ENCODE measurements at regions not wholly inside any gene's neighbourhood (a gene's known extent, or its start where the extent isn't known, plus 50 kb on each side); places are given as distances from the start of the nearest gene placed in this dataset.
"Not testable (repeated sequence)": the region's sequence is repeated elsewhere in the genome, so short reads cannot be mapped to it uniquely, and the experiment has no call there.

DNA sequence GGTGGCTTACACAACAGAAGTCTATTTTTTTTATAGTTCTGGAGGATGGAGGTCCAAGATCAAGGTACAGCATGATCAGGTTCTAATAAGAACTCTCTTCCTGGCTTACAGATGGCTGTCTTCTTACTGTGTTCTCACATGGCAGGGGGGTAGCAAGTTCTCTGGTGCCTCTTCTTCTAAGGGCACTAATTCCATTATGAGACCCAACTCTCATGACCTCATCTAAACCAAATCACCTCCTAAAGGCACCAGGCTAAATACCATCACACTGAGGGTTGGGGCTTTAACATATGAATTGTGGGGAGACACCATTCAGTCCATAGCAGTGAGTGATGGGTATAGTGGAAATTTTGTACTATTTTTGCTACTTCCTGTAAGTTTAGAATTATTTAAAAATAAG is 75.2 kb upstream of the SLC4A7 start:
- no peak for DNase-seq (ENCODE audit: low read depth in 3 of 3)

DNA sequence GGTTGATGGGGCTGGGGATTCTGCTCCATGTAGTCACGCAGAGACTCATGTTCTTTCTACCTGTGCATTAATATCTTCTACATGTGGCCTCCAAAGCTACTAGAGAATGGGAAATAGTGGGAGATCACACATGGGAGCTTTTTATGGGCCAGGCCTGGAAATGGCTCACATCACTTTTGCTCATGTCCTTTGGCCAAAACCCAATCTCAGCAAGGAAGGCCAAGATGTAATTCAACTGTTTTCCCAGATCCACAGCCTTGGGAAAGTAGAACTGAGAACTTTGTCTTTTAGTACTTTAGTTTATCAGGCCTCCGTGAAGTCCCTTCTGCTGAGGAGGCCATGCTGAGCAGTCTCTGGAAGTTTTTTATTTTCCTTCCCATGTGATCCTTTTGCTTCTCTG is 73.2 kb upstream of the SLC4A7 start:
- no peak for DNase-seq (ENCODE audit: low read depth in 3 of 3)

DNA sequence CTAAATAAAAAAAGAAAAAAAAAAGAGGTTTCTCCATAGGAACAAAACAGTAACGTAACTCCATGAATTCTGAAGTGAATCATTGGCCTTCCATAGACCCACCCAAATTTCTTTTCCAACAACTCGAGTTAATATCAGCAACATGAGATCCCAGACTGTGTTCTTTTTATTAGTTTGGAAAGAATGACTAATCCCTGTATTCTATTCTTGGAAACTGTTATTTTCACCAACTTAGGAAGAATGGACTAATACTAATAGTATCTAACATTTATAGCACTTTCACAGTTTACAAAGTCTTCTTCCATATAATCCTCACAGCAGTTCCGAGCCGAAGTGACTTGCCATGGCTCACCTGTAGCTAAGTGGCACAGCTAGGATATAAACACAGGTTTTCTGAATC is 72.7 kb upstream of the SLC4A7 start:
- no peak for DNase-seq (ENCODE audit: low read depth in 3 of 3)

DNA sequence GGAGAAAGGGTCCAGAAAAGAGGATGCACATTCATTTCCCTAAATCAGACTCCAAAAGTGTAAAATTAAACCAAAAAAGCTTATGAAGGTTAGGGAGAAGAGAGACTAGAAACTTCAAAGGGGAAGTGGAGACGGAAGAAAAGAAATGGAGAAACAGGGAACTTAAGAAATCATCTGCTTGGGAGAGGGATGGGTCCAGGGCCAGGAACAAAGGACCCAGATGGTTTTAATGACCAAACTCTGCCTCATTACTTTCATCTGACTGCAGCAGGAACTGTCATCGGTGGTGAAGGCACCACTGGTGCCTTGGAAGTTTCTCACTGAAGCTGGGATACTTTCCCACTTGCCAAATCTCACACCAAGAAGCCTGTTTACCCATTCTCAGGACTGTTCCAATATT is 70.5 kb upstream of the SLC4A7 start:
- DNase-seq (ENCODE audit: low read depth in 3 of 3) = no peak

DNA sequence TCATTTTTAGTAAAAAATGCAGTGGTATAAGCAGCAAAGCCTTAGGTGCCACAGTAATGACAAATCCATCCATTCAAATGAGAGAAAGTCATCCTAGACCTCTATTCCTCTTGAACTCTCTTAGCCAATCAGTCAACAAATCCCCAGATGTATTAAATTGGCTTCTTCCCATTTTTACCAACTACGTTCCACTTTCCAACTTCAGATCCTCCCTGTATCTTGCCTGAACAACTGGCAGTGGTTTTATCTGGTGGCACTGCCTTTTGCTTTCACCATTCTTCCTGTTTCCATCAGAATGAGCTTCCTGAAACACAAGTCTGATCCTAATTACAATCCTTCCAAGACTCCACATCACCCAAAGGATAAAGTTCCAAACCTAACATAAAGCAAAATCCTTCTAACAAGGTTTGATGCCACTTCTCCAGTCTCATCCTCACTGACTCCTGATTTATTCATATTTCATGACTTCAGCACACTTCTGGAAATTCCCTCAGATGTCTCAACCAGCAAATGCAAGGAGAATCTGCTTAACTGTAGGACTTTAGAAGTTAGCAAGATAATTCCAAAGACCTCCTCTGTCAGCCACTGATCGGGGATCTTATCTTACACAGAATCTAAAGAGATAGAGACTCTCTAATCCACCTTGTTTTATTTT is 69.8 kb upstream of the SLC4A7 start:
- DNase-seq (ENCODE audit: low read depth in 3 of 3) = no peak

DNA sequence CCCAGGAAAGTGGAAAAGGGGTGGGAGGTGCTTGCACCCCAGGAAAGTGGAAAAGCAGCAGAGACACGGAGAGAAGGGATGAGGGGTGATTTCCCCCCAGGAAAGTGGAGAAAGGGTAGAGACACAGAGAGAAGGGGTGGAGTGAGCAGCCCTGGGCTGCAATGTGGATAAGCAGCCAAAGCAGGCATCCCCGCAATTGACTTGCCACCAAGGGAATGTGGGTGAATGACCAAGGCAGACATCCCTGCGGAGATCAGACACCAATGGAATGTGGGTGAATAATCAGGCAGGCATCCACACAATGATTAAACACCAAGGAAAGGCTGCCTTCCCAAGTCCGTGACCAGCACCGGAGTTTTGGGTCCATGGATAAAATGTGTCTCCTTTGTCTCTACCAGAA is 68.5 kb upstream of the SLC4A7 start:
- DNase-seq (ENCODE audit: low read depth in 3 of 3) = not testable (repeated sequence)

DNA sequence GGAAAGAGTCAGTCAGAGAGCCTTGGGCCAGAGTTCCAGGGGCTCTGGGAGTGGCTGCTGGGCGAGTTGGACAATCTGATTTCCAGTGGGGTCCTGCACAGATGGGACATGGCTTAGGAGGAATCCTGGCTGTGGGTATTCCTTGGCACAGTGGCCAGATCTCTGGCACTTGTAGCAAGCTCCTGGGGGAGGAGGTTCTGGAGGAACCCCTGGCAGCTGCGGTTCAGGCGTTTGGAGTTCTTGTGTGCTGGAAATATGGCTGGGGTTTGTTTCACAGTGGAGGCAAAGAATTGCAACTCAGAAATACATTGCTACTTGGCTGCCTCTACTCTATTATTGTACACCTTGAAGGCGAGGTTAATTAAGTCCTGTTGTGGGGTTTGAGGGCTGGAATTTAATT is 67.2 kb upstream of the SLC4A7 start:
- not testable (repeated sequence) for DNase-seq (ENCODE audit: low read depth in 3 of 3)

DNA sequence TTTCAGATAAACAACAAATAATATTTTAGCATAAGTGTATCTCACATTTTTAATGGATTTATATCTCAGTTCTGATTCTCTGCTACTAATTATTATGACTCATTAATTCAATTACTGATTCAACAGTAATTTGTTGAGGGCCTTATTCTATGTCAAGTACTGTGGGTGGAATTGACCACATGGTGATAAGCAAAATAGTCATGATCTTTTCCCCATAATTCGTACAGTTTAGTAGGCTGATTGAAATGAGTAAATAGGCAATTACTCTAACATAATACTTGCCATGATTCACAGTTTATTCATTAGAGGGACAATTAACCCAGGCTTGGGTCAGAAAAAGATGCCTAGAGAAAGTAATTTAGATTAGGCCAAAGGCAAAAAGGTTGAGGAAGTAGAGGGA is 60.9 kb upstream of the SLC4A7 start:
- DNase-seq (ENCODE audit: low read depth in 3 of 3) = no peak

DNA sequence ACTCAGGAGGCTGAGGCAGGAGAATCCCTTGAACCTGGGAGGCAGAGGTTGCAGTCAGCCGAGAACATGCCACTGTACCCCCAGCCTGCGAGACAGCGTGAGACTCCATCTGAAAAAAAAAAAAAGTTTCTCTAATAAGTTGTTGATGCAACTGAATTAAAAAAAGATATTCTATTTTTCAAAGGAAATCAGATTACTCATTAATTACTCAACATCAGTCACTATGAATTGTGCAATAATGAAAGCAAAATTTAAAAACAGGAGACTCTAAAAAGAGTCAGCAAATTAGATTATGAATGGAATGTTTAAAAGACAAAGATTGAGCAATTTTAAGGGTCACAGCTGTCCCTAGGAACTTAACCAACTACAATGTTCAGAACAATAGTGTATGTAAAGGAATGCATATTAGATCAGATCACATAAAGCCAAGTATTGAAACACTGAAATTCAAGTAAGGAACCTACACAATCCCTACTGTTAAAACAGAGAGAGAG is 60.2 kb upstream of the SLC4A7 start:
- DNase-seq (ENCODE audit: low read depth in 3 of 3) = no peak

DNA sequence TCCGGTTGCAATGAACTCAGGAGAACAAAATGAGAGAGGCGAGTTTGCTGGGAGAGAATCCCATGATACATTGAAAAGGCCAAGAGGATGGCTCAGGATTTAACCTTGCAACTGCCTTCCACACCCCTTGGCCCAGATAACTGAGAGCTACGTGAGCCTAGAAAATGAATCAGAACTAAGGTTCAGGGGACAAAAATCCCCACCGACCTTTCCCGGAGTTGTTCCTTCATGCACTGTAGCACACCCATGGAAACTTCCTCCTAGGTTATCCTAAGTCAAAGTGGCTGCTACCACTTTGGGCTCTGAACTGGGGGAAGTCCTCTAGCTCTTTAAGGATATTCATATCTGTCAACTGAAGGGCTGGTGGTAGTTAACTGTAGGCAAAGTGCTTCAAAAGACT is 58.3 kb upstream of the SLC4A7 start:
- no peak for DNase-seq (ENCODE audit: low read depth in 3 of 3)

DNA sequence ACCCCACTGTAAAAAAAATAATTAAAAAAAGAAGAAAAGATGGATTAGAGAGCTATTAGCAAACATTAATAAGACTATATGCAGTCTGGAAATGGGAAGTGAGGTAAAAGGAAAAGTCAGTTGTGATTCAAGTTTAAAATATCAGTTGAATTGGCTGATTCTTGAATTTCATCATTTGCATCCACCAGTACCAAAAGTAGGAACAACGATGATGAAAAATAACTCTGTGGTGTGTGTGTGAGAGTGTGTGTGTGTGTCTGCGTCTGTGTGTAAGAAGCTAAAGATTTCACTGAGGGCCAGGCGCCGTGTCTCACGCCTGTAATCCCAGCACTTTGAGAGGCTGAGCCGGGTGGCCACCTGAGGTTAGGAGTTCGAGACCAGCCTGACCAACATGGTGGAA is 56.0 kb upstream of the SLC4A7 start:
- DNase-seq (ENCODE audit: low read depth in 3 of 3) = no peak

DNA sequence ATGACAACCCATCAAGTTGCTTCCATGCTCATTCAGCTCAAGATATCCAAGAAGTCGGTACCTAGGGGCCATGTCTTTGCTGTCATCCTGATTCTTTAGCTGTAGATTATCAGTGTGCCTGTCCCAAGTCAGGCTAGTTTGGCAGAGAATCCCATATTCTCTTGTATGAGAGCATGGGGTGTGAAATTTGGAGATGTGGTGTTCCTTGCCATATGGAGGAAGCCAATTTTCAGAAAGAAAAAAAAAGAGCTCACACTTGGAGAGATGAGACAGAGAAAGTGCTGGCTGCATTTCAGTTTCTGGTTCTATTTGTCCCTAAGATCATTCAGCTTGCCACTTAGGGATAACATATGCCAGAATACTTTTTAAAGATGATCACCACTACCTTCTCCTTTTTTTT is 52.3 kb upstream of the SLC4A7 start:
- no peak for DNase-seq (ENCODE audit: low read depth in 3 of 3)

DNA sequence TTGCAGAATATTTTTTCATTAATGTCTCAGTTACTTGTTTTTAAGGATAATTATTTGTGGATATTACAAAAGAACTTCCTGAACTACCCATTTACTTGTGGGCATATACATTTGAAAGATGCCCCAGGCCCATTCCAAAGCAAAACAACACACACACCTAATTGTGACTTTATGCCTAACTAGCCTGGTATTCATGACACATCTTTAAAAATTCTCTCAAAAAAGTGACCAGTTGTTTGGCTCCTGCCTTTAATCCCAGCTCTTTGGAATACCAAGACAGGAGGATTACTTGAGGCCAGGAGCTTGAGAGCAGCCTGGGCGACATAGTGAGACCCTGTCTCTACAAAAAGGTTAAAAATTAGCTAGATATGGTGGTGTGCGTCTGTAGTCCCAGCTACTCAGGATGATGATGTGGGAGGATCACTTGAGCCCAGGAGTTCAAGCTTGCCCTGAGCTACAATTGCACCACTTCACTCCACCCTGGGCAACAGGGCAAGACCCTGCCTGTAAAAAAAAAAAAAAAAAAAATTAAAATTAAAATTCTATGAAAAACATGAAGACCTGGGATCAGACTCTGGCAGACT is 51.7 kb upstream of the SLC4A7 start:
- DNase-seq (ENCODE audit: low read depth in 3 of 3) = no peak

DNA sequence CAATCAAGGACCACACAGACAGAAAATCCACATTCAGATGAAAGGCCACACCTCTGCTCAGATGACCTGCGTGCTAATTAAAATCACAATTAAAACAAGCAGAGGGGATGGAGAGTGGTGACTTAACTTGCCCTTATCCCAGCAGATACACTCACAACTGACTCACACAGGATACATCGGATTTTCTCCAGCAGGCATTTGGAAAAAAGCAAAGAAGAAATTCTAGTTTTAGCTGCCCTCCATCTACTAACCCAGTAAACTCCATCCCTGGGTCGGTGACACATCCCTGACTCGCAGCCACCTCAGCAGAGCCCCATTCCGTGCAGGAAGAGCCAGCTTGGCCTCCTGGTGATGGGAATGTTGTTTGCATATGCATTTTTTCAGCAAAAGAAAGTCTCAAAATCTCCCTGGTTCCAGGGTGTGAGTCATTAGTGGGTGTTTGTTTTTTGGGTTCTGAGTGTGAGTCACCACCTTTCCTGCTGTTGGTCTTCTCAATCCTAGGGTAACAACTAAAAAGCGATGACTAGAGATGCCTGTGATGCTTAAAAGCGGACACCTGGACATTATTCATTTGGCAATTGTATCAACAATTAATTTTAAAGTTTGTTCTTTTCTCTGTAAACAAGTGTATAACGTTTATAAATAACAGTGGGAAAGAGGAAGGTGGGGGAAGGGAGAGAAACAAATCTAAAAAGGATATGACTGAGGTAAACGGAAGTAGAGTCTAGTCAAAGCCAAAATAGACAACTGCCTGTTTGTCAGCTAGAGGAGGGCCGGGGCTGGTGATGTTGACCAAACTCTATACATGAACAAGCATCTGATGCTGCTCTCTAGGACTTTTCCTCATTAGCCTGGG is 49.8 kb upstream of the SLC4A7 start:
- no peak for DNase-seq (ENCODE audit: low read depth in 3 of 3)
